ENCODE measurements at regions not wholly inside any gene's neighbourhood (a gene's known extent, or its start where the extent isn't known, plus 50 kb on each side); places are given as distances from the start of the nearest gene placed in this dataset.

- TF ChIP-seq, protein P1, sequence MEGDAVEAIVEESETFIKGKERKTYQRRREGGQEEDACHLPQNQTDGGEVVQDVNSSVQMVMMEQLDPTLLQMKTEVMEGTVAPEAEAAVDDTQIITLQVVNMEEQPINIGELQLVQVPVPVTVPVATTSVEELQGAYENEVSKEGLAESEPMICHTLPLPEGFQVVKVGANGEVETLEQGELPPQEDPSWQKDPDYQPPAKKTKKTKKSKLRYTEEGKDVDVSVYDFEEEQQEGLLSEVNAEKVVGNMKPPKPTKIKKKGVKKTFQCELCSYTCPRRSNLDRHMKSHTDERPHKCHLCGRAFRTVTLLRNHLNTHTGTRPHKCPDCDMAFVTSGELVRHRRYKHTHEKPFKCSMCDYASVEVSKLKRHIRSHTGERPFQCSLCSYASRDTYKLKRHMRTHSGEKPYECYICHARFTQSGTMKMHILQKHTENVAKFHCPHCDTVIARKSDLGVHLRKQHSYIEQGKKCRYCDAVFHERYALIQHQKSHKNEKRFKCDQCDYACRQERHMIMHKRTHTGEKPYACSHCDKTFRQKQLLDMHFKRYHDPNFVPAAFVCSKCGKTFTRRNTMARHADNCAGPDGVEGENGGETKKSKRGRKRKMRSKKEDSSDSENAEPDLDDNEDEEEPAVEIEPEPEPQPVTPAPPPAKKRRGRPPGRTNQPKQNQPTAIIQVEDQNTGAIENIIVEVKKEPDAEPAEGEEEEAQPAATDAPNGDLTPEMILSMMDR (IDR thresholded peaks at IDR 0.05; ENCODE audit: low read depth, low read length), result no peak
- no peak for TF ChIP-seq EZH2phosphoT487 (IDR thresholded peaks at IDR 0.05; ENCODE audit: low read depth)
These were observed 134.3 kb upstream of the MAN1A1 start for GRCh38 chr6:119483908-119484307.
